H1 (cell line): ENCODE measurements at regions not wholly inside any gene's neighbourhood (a gene's known extent, or its start where the extent isn't known, plus 50 kb on each side); places are given as distances from the start of the nearest gene placed in this dataset.

ENCODE experiments used
- CHD2 ChIP-seq: IDR thresholded peaks from 2 replicates; pipeline ENCODE4 v1.6.1; 2012; ENCODE audit warnings: low read length, improper control_type of control experiment
- EZH2 ChIP-seq: fragments of 200-600 bp; sonication (generic); IDR thresholded peaks from 2 replicates; pipeline ENCODE4 v1.7.1; 2012; ENCODE audit warnings: low read depth, mild to moderate bottlenecking, moderate library complexity, low read length, inconsistent platforms; ENCODE audit not compliant: severe bottlenecking
- KDM5A ChIP-seq: fragments of 200-600 bp; IDR thresholded peaks from 2 replicates; pipeline ENCODE4 v1.7.1; 2012; ENCODE audit warnings: mild to moderate bottlenecking, low read length, inconsistent platforms, mixed read lengths
- NRF1 ChIP-seq: IDR thresholded peaks from 2 replicates; pipeline ENCODE4 v1.6.1; 2011; ENCODE audit warnings: mild to moderate bottlenecking, low read depth, low read length, improper control_type of control experiment
- YY1 ChIP-seq: IDR thresholded peaks from 2 replicates; pipeline ENCODE4 v1.6.1; 2011; ENCODE audit warnings: low read depth, mild to moderate bottlenecking, low read length
- TF ChIP-seq, protein P1 (sequence below), 3 experiments: IDR thresholded peaks; 1 replicate in 2 of 3; 2 replicates in 1 of 3; pipeline versions ENCODE4 v1.5.1 to v1.6.1; 2011; ENCODE audit warnings: low read length in 3 of 3, mild to moderate bottlenecking in 3 of 3, inconsistent platforms in 2 of 3, low read depth in 1 of 3, moderate library complexity in 1 of 3; ENCODE audit not compliant: insufficient read depth in 1 of 3; ENCODE audit errors: control extremely low read depth in 1 of 3

DNA sequence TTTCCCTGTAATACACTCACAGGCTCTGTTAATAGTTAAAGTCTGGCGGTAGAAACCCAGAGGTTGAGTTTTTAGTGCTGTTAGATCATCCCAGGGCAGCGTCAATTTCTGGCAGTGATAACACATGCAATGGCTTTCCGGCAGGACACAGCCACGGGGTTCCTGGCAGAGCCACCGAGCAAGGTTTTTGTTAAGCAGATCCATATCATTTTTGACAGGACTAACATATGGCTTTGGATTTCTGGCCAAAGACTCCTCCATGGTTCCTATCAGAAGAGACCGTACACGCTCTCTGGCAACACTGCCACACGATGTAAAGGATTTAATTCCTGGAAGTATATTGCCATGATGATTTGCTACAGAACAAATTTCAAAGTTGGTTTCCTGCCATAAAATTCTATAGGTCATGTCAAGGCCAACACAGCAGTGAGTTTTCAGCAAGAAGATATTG lies 854.3 kb downstream of the LRRTM4 start:
- TF ChIP-seq YY1 (no peak), NRF1 (no peak), EZH2 (no peak), CHD2 (no peak), KDM5A (no peak)
- TF ChIP-seq, protein P1, sequence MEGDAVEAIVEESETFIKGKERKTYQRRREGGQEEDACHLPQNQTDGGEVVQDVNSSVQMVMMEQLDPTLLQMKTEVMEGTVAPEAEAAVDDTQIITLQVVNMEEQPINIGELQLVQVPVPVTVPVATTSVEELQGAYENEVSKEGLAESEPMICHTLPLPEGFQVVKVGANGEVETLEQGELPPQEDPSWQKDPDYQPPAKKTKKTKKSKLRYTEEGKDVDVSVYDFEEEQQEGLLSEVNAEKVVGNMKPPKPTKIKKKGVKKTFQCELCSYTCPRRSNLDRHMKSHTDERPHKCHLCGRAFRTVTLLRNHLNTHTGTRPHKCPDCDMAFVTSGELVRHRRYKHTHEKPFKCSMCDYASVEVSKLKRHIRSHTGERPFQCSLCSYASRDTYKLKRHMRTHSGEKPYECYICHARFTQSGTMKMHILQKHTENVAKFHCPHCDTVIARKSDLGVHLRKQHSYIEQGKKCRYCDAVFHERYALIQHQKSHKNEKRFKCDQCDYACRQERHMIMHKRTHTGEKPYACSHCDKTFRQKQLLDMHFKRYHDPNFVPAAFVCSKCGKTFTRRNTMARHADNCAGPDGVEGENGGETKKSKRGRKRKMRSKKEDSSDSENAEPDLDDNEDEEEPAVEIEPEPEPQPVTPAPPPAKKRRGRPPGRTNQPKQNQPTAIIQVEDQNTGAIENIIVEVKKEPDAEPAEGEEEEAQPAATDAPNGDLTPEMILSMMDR (IDR thresholded peaks at IDR 0.05; ENCODE audit: control extremely low read depth in 1 of 3, insufficient read depth in 1 of 3, low read depth in 1 of 3, low read length in 3 of 3): no peak
